ENCODE measurements at regions not wholly inside any gene's neighbourhood (a gene's known extent, or its start where the extent isn't known, plus 50 kb on each side); places are given as distances from the start of the nearest gene placed in this dataset.

DNA sequence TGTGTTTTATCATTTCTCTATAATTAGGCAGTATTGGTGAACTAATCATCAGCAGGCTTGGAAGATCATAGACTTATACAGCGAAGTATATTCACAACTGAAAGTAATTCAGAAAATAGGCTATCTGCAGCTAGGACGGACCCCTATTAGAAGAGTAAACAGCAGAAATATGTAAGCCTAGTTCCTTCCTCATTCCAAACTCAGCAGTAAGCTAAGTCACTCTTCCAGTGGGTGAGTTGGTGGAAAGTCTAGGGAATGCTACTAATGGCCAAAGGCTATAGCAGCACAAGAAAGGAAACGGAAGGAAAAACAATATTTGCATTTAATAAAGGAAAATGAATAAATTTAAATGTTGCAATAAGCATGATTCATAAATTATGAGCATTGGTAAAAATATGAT is 918.1 kb upstream of the TMPRSS15 start:
- no peak overlapping the region for H3K4me3 ChIP-seq (ENCODE audit: low read depth, low read length)
- no peak for DNase-seq (ENCODE audit: low read depth)
- TF ChIP-seq, protein P1, sequence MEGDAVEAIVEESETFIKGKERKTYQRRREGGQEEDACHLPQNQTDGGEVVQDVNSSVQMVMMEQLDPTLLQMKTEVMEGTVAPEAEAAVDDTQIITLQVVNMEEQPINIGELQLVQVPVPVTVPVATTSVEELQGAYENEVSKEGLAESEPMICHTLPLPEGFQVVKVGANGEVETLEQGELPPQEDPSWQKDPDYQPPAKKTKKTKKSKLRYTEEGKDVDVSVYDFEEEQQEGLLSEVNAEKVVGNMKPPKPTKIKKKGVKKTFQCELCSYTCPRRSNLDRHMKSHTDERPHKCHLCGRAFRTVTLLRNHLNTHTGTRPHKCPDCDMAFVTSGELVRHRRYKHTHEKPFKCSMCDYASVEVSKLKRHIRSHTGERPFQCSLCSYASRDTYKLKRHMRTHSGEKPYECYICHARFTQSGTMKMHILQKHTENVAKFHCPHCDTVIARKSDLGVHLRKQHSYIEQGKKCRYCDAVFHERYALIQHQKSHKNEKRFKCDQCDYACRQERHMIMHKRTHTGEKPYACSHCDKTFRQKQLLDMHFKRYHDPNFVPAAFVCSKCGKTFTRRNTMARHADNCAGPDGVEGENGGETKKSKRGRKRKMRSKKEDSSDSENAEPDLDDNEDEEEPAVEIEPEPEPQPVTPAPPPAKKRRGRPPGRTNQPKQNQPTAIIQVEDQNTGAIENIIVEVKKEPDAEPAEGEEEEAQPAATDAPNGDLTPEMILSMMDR (conservative IDR thresholded peaks at IDR 0.05; ENCODE audit: low read depth, low read length), result no peak

DNA sequence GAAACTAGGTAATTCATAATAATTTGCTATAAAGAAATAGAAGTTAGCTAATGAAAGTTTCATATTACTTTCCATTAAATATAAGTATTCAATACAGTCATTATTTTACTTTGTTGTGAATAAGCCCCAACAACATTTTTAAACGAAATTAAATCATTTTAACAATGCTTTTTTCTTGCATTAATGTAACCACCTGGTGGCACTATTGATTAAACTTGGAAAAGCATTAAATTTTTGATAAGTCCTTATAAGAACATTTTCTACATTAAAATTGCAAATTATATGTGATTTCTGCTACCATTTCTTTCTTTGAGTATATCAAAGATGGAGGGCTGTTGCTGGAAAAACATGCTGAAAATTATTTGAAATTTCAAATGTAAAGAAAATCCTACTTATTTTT is 918.8 kb upstream of the TMPRSS15 start:
- H3K4me3 ChIP-seq (ENCODE audit: low read depth, low read length), result no peak overlapping the region
- TF ChIP-seq, protein P1 (conservative IDR thresholded peaks at IDR 0.05; ENCODE audit: low read depth, low read length), result no peak
- no peak for DNase-seq (ENCODE audit: low read depth)

DNA sequence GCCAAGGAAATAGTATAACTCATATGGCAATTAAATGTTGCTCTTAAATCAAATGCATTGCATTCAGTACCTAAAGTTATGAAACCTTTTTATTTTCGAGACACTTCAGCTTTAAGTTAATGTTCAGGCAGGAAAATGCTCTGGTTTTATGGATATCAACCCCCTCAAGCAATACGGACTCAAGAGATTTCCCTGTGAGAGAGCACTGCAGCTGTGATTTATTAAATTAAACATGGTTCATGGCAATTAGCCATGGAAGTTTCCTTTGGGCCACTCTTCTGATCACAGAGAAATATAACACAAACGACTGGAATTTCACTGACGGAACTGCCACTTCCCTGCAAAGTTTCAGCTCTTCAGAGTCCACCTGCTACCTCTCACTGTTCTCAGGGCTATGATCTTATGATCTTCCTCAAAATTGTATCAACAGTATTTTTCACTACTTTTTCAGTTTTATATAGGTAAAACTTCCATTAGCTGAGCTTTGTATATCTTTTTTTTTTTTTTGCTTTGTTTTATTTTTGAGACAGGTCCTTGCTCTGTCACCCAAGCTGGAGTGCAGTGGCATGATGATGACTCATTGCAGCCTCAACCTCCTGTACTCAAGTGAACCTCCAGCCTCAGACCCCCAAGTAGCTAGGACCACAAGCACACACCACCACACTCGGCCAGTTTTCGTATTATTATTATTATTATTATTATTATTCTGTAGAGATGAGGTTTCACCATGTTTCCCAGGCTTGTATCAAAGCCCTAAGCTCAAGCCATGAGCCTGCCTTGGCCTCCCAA is 923.1 kb upstream of the TMPRSS15 start:
- TF ChIP-seq, protein P1 (conservative IDR thresholded peaks at IDR 0.05; ENCODE audit: low read depth, low read length), result no peak
- no peak for DNase-seq (ENCODE audit: low read depth)
- H3K4me3 ChIP-seq (ENCODE audit: low read depth, low read length), result no peak overlapping the region

DNA sequence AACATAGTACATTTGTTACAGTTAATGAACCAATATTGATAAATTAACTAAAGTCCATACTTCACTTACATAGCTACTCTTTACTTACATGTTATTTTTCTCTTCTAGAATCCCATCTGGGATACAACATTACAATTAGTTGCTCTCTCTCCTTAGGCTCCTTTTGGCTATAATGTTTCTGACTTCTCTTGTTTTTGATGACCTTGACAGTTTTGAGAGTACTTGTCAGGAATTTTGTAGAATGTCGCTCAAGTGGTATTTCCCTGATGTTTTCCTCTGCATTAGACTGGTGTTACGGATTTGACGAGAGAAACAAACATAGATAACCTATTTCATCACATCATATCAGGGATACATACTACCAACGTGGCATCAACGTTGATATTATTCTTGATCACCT is 925.4 kb upstream of the TMPRSS15 start:
- TF ChIP-seq, protein P1 (conservative IDR thresholded peaks at IDR 0.05; ENCODE audit: low read depth, low read length), result no peak
- H3K4me3 ChIP-seq (ENCODE audit: low read depth, low read length), result no peak overlapping the region
- DNase-seq (ENCODE audit: low read depth), result no peak

DNA sequence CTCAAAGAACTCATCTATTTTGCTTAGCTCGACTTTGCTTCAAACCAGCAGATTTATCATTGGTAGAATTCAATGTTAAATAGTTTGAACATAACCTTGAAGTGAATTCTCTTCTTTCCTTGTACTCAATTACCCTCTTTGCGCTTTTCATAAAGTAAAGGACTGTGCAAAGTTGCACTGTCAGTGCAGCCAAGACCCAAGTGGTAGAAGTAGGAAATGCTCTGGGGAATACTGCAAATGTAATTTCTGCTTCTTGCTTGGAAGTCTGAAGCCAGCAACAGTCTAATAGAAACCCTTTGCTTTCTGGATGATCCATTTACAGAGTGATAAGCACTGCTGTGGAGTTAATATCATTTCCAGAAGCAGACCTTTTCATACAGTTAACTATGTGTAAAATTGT is 936.7 kb upstream of the TMPRSS15 start:
- H3K4me3 ChIP-seq (ENCODE audit: low read depth, low read length), result no peak overlapping the region
- TF ChIP-seq, protein P1 (conservative IDR thresholded peaks at IDR 0.05; ENCODE audit: low read depth, low read length), result no peak
- DNase-seq (ENCODE audit: low read depth), result no peak

DNA sequence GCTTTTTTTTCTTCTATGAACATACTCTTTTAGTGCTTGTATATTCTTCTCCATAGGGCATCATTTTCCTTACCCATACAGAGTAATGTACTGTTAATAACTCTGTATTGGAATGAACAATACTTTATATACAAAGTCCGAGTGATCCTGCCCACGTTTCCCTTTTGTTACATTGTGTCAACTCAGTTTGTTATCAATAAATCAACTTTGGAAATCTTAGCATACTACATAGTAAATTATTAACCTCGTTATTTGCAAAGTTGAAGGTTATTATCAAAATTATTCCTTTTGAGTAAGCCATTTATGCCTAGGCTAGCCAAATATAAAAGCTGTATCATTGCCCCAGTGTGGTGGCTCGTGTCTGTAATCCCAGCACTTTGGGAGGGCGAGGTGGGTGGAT is 937.4 kb upstream of the TMPRSS15 start:
- no peak overlapping the region for H3K4me3 ChIP-seq (ENCODE audit: low read depth, low read length)

More for the DNA sequence above, 937.4 kb upstream of the TMPRSS15 start:
- TF ChIP-seq, protein P1 (conservative IDR thresholded peaks at IDR 0.05; ENCODE audit: low read depth, low read length), result no peak
- no peak for DNase-seq (ENCODE audit: low read depth)

Measured in epithelial cell of proximal tubule (primary cell).